Aorta (tissue), 5 donors: ENCODE measurements at regions not wholly inside any gene's neighbourhood (a gene's known extent, or its start where the extent isn't known, plus 50 kb on each side); places are given as distances from the start of the nearest gene placed in this dataset.

Experiments
- ATAC-seq: fragments of 200-7000 bp; cut with Tn5 transposase; one replicate; pipeline ENCODE4 v1.9.1; 2022; ENCODE audit warnings: moderate library complexity; ENCODE audit not compliant: low FRiP score
- DNase-seq, 2 donors: peaks; one replicate each; pipeline ENCODE4 v3.0.0-alpha.2; 2020
- H3K27ac ChIP-seq, 2 donors: one replicate each; pipeline ENCODE4 v1.5.1; 2013; ENCODE audit warnings: low read length in 2 of 2, mild to moderate bottlenecking in 2 of 2, moderate library complexity in 2 of 2, control low read depth in 1 of 2, inconsistent platforms in 1 of 2, low read depth in 1 of 2
- H3K27me3 ChIP-seq, 2 donors: one replicate each; pipeline ENCODE4 v1.6.1; 2013; ENCODE audit warnings: control low read depth in 1 of 2, low read length in 1 of 2, mild to moderate bottlenecking in 1 of 2, moderate library complexity in 1 of 2; ENCODE audit not compliant: insufficient read depth in 2 of 2, control insufficient read depth in 1 of 2
- H3K36me3 ChIP-seq, 2 donors: one replicate each; pipeline ENCODE4 v1.6.1; 2013; ENCODE audit warnings: control low read depth in 1 of 2, low read length in 1 of 2, mild to moderate bottlenecking in 1 of 2; ENCODE audit not compliant: insufficient read depth in 2 of 2, control insufficient read depth in 1 of 2
- H3K4me1 ChIP-seq, 2 donors: one replicate each; pipeline ENCODE4 v1.6.1; 2013; ENCODE audit warnings: low read length in 2 of 2, control low read depth in 1 of 2, mild to moderate bottlenecking in 1 of 2, moderate library complexity in 1 of 2; ENCODE audit not compliant: insufficient read depth in 2 of 2, control insufficient read depth in 1 of 2
- H3K4me3 ChIP-seq, 2 donors: one replicate each; pipeline ENCODE4 v1.5.1; 2013; ENCODE audit warnings: low read length in 2 of 2, control low read depth in 1 of 2, mild to moderate bottlenecking in 1 of 2
- H3K9me3 ChIP-seq: one replicate; pipeline ENCODE4 v1.6.1; 2013; ENCODE audit warnings: mild to moderate bottlenecking, low read length; ENCODE audit not compliant: control insufficient read depth
- WGBS, 2 donors: extraction: QIAGEN DNeasy Blood & Tissue Kit; methylation state at CpG; one replicate each; pipeline ENCODE4 v1.1.7; 2013; 5-methylcytosine and 5-hydroxymethylcytosine counted together
- intact Hi-C, 2 donors: fragments of 100-400 bp; cut with DNase I; formaldehyde crosslinking; loops; one replicate each; pipeline versions ENCODE4 v1.14.2 to v1.15.0; 2022
- donor health status: healthy with polysubstance abuse.
- donor health status: Bipolar disorder and iron deficiency.
- donor health status: DM: no; HTN: no; CAD: no.
- donor health status: DM: no; HTN: no; CAD: no.
- donor health status: DM: yes; HTN: yes; CAD: no.

DNA sequence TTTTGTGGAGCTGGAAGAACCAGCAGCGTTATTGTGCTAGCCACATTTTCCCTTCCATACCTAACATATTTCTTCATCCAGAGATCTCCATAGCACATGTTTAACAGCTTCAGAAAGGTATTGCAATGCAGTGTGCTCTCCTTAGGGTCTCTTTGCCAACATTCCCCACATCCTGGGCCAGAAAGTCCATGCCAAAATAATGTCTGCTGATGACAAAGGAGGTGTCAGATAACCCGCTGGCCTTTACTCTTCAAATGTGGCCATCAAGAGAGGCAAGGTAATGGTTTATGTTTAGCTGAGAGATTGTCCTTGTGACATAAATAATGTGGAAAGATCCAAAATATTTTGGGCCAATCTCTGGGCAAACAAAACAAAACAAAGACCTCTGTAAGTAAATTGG, 1027.7 kb downstream of the NLGN4Y start:
- Histone ChIP-seq H3K27me3 (no peaks in the 10 kb centered on the region), H3K9me3 (no peaks in the 10 kb centered on the region), H3K4me3 (no peak overlapping the region), H3K36me3 (no peaks in the 10 kb centered on the region), H3K4me1 (no peaks in the 10 kb centered on the region), H3K27ac (no peak overlapping the region)
- ATAC-seq, result no peak
- DNase-seq, result no peak
- 34% methylated on average over 2 of the region's 2 CpGs; no CpG with 5 or more reads in 1 of the 2 donors for WGBS, 2 donors
- intact Hi-C loops, result no loop called here

- H3K4me3 ChIP-seq, result no peak overlapping the region
- WGBS, 2 donors, result 85% methylated on average over 1 of the region's 1 CpG; no CpG with 5 or more reads in 1 of the 2 donors
- intact Hi-C loops, result no loop called here
- H3K27me3 ChIP-seq, result no peaks in the 10 kb centered on the region
- ATAC-seq (no peak), DNase-seq (no peak)
- H3K9me3 ChIP-seq, result no peaks in the 10 kb centered on the region
- no peaks in the 10 kb centered on the region for H3K4me1 ChIP-seq
- no peaks in the 10 kb centered on the region for H3K36me3 ChIP-seq
- H3K27ac ChIP-seq, result no peak overlapping the region
Observed at GRCh38 chrY:15554991-15555390, 1030.7 kb downstream of the NLGN4Y start.

- H3K4me1 ChIP-seq, result no peaks in the 10 kb centered on the region
- no peaks in the 10 kb centered on the region for H3K27me3 ChIP-seq
- no peak overlapping the region for H3K27ac ChIP-seq
- no peak for DNase-seq
- intact Hi-C loops, result no loop called here
- ATAC-seq, result no peak
- no peaks in the 10 kb centered on the region for H3K36me3 ChIP-seq
- H3K9me3 ChIP-seq, result no peaks in the 10 kb centered on the region
- H3K4me3 ChIP-seq, result no peak overlapping the region
Observed at GRCh38 chrY:15559169-15559568, 1034.8 kb downstream of the NLGN4Y start.

- no peaks in the 10 kb centered on the region for H3K36me3 ChIP-seq
- H3K9me3 ChIP-seq, result no peaks in the 10 kb centered on the region
- WGBS, 2 donors, result 81% methylated on average over 3 of the region's 3 CpGs; no CpG with 5 or more reads in 1 of the 2 donors
- no peaks in the 10 kb centered on the region for H3K4me1 ChIP-seq
- no peaks in the 10 kb centered on the region for H3K27me3 ChIP-seq
- no peak overlapping the region for H3K27ac ChIP-seq
- H3K4me3 ChIP-seq, result no peak overlapping the region
- DNase-seq (no peak), ATAC-seq (no peak)
- intact Hi-C loops, result no loop called here
Observed at GRCh38 chrY:15560840-15561239, 1036.5 kb downstream of the NLGN4Y start.

GRCh38 chrY:15561501-15562289, 1037.4 kb downstream of the NLGN4Y start:
- H3K27me3 ChIP-seq, result no peaks in the 10 kb centered on the region
- no peaks in the 10 kb centered on the region for H3K36me3 ChIP-seq
- intact Hi-C loops, result no loop called here
- ATAC-seq (no peak), DNase-seq (no peak)
- WGBS, 2 donors, result 36% methylated on average over 5 of the region's 5 CpGs; no CpG with 5 or more reads in 1 of the 2 donors
- H3K4me3 ChIP-seq, result no peak overlapping the region
- H3K4me1 ChIP-seq, result no peaks in the 10 kb centered on the region
- no peak overlapping the region for H3K27ac ChIP-seq
- H3K9me3 ChIP-seq, result no peaks in the 10 kb centered on the region

DNA sequence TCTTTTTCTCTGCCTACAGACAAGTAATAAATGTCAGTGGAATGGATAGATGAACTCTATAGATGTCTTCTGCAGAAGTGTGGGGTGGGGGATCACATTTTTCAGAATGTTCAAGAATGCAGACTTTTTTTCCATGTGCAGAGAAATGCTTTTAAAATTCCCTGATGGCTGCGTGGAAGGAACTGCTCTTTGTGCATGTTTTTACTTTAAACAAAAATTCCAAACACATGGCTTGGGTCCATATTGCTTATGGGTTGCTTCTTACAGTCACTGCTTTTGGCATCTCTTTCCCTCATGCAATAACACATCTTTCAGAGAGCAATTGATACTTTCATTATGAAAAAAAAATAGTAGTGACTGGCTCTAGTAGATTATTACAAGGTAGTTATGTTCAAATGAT, 1053.6 kb downstream of the NLGN4Y start:
- DNase-seq (no peak), ATAC-seq (no peak)
- no peak overlapping the region for H3K4me3 ChIP-seq
- H3K27ac ChIP-seq, result no peak overlapping the region
- no peaks in the 10 kb centered on the region for H3K27me3 ChIP-seq
- no peaks in the 10 kb centered on the region for H3K4me1 ChIP-seq
- intact Hi-C loops, result no loop called here
- H3K36me3 ChIP-seq, result no peaks in the 10 kb centered on the region
- H3K9me3 ChIP-seq, result no peaks in the 10 kb centered on the region
- WGBS, 2 donors, result 55% methylated on average over 1 of the region's 1 CpG; no CpG with 5 or more reads in 1 of the 2 donors

- Histone ChIP-seq H3K36me3 (no peaks in the 10 kb centered on the region), H3K4me3 (no peak overlapping the region), H3K4me1 (no peaks in the 10 kb centered on the region), H3K9me3 (no peaks in the 10 kb centered on the region), H3K27ac (no peak overlapping the region), H3K27me3 (no peaks in the 10 kb centered on the region)
- ATAC-seq, result no peak
- intact Hi-C loops, result no loop called here
- DNase-seq, result no peak
Observed at GRCh38 chrY:15578761-15579160, 1054.4 kb downstream of the NLGN4Y start.

DNA sequence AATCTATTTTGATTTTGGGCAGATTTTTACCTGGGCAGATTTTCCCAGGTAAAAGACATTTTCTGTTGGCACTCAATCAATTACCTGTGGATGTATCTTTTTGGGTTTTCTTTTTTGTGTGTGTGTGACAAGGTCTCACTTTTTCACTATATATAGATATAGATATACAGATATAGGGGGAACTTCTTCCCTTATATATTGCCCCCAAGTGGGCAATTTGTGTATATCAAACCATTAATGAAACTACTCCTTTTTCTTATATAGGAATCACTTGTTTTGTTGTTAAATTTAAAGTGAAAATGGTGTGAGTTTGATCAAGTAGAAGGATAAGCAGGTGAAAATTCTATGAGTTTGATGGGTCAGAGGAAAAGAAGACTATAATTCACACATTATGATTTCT, 1054.9 kb downstream of the NLGN4Y start:
- H3K36me3 ChIP-seq, result no peaks in the 10 kb centered on the region
- intact Hi-C loops, result no loop called here
- no peak overlapping the region for H3K27ac ChIP-seq
- no peaks in the 10 kb centered on the region for H3K9me3 ChIP-seq
- ATAC-seq, result no peak
- no peaks in the 10 kb centered on the region for H3K4me1 ChIP-seq
- H3K4me3 ChIP-seq, result no peak overlapping the region
- DNase-seq, result no peak
- H3K27me3 ChIP-seq, result no peaks in the 10 kb centered on the region

DNA sequence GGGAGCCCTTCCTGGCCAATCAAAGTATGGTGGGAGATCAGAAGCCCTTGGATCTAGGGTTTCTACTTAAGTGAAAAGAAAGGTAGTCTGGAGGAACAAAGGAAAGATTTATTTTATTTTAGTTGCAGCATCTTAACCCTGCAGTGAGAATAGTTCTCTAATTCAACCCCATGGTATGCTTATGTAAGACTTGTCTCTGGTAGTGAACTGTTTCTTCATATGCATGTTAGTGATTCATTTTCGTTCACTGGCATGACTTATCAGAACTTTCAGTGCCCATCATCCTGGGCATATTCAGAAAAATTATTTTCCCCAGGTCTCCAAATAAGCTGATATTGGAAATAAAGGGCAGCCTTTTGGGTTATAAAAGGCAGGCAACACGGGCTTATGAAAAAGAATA, 1058.8 kb downstream of the NLGN4Y start:
- Histone ChIP-seq H3K27ac (no peak overlapping the region), H3K36me3 (no peaks in the 10 kb centered on the region), H3K4me3 (no peak overlapping the region), H3K9me3 (no peaks in the 10 kb centered on the region), H3K27me3 (no peaks in the 10 kb centered on the region), H3K4me1 (no peaks in the 10 kb centered on the region)
- 79% methylated on average over 2 of the region's 2 CpGs; no CpG with 5 or more reads in 1 of the 2 donors for WGBS, 2 donors
- intact Hi-C loops, result no loop called here
- DNase-seq, result no peak
- no peak for ATAC-seq
